HG02943 (cell line): ENCODE measurements at regions not wholly inside any gene's neighbourhood (a gene's known extent, or its start where the extent isn't known, plus 50 kb on each side); places are given as distances from the start of the nearest gene placed in this dataset.

Source experiments
- ATAC-seq: cut with Tn5 transposase; IDR thresholded peaks from one replicate; pipeline ENCODE4 v1.9.1; 2021; ENCODE audit warnings: mild to moderate bottlenecking, low read depth, moderate library complexity; ENCODE audit not compliant: unreplicated experiment

- no peak for ATAC-seq
Observed at GRCh38 chr1:65728504-65728903, 64.2 kb upstream of the PDE4B start.

DNA sequence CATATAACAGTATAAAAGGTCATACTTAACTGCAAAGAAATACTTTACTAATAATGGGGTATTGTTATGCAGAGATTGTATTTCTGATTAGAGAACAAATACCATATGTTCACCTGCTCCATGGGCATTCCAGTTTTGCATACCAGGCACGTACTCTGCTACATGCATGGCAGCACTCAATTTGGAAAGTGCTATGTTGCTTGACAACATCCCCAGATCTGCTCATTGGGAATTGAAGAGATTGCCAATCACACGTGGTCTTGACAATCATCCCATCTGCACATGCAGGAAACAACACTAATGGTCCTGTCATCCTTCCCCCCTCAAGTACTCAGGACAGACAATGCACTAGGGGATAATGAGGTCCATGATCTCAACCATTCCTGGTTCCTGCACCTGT is 63.4 kb upstream of the PDE4B start:
- ATAC-seq = no peak

DNA sequence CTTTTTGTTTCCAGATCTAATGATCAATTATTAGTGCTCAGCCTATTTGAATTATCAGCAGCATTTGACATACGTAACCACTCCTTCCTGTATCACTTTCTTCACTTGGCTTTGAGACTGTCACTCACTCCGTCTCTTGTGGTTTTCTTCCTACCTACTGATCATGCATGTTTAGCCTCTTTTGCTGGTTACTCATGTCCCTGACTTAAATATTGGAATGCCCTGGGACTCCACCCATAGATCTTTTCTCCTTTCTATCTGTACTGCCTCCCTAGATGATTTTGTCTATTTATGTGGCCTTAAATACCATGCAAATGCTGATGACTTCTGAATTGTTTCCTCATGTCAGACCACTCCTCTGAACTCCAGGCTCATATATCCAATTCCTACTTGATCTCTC is 57.7 kb upstream of the PDE4B start:
- ATAC-seq = no peak

GRCh38 chr1:65741993-65742392 is 50.7 kb upstream of the PDE4B start:
- no peak for ATAC-seq
